ENCODE measurements at regions not wholly inside any gene's neighbourhood (a gene's known extent, or its start where the extent isn't known, plus 50 kb on each side); places are given as distances from the start of the nearest gene placed in this dataset.

- Histone ChIP-seq H3K36me3 (replicated peaks in 1 of 2; ENCODE audit: control insufficient read depth in 1 of 2, insufficient read depth in 2 of 2, low read length in 2 of 2) (no peaks in the 10 kb centered on the region), H3K9ac (ENCODE audit: insufficient read depth, low read depth, low read length) (no peak overlapping the region), H3K9me3 (ENCODE audit: low read length) (peaks cover 48% of the 10 kb centered on the region), H3K4me3 (replicated peaks in 1 of 3; ENCODE audit: insufficient read depth in 1 of 3, low read depth in 2 of 3, low read length in 3 of 3) (no peak overlapping the region), H3K79me2 (ENCODE audit: insufficient read depth, low read length) (no peaks in the 10 kb centered on the region), H3K4me2 (ENCODE audit: low read depth, low read length) (no peak overlapping the region), H2AFZ (ENCODE audit: low read length) (no peak overlapping the region), H3K27ac (ENCODE audit: extremely low read length, insufficient read depth, low read length) (no peak overlapping the region), H3K4me1 (ENCODE audit: insufficient read depth, low read length) (no peaks in the 10 kb centered on the region), H3K27me3 (ENCODE audit: control insufficient read depth in 1 of 2, insufficient read depth in 2 of 2, low read length in 2 of 2) (no peaks in the 10 kb centered on the region), H4K20me1 (ENCODE audit: insufficient read depth, low read length) (no peaks in the 10 kb centered on the region)
- ATAC-seq: no peak
- in situ Hi-C loops (cut with HindIII; ENCODE audit: extremely low pct_ligation_motif_present, low pct_unique_long_range_greater_than_20kb): no loop called here
- ChIA-PET CTCF (ENCODE audit: low intra/inter-chr PET ratio, low total read pairs) (no interaction called here), POLR2A (no interaction called here)
- no TSS peak for BruUV-seq (replicated peaks)
- TF ChIP-seq CREB1 (IDR thresholded peaks at IDR 0.05) (peak; percentile 62; the same call in 1 of the 2 replicates), CREB1 (CRISPR knock-in tag; IDR thresholded peaks at IDR 0.05) (no peak), ARID3A (IDR thresholded peaks at IDR 0.05; ENCODE audit: low read depth, low read length) (no peak), SOX13 (IDR thresholded peaks at IDR 0.05) (no peak), SOX13 (CRISPR knock-in tag; conservative IDR thresholded peaks at IDR 0.05 in 1 of 2, IDR thresholded peaks at IDR 0.05 in 1 of 2) (no peak), MTA3 (CRISPR knock-in tag; IDR thresholded peaks at IDR 0.05) (no peak), ZSCAN21 (CRISPR knock-in tag; IDR thresholded peaks at IDR 0.05; ENCODE audit: borderline replicate concordance) (no peak), ATF7 (IDR thresholded peaks at IDR 0.05) (peak; percentile 65), ATF7 (CRISPR knock-in tag; IDR thresholded peaks at IDR 0.05) (no peak)
- no peak for DNase-seq (ENCODE audit: low spot score)
- 8% methylated on average over 3 of the region's 3 CpGs for WGBS (ENCODE audit: low lambda C conversion rate)
- intact Hi-C loops (cut with micrococcal nuclease; ENCODE audit: unreplicated experiment): loop anchor here (10.0 kb wide), 1 partner anchor 84 kb away; no protein-coding TSS in a partner anchor
- FAIRE-seq: no peak
Measured at GRCh38 chr2:125160947-125161346, 1135.9 kb downstream of the CNTNAP5 start.

- FAIRE-seq: no peak
- no peak overlapping the region for H3K27ac ChIP-seq (ENCODE audit: extremely low read length, insufficient read depth, low read length)
- H3K4me1 ChIP-seq (ENCODE audit: insufficient read depth, low read length): no peaks in the 10 kb centered on the region
- POLR2A ChIA-PET: no interaction called here
- intact Hi-C loops (cut with micrococcal nuclease; ENCODE audit: unreplicated experiment): loop anchor here (10.0 kb wide), 1 partner anchor 78 kb away; no protein-coding TSS in a partner anchor
- no peak for ATAC-seq
- in situ Hi-C loops (cut with HindIII; ENCODE audit: extremely low pct_ligation_motif_present, low pct_unique_long_range_greater_than_20kb): no loop called here
- no peaks in the 10 kb centered on the region for H3K27me3 ChIP-seq (ENCODE audit: control insufficient read depth in 1 of 2, insufficient read depth in 2 of 2, low read length in 2 of 2)
- CTCF ChIA-PET (ENCODE audit: low intra/inter-chr PET ratio, low total read pairs): no interaction called here
- WGBS (ENCODE audit: low lambda C conversion rate): 0% methylated on average over 2 of the region's 2 CpGs
- H3K4me3 ChIP-seq (replicated peaks in 1 of 3; ENCODE audit: insufficient read depth in 1 of 3, low read depth in 2 of 3, low read length in 3 of 3): no peak overlapping the region
- no peaks in the 10 kb centered on the region for H3K36me3 ChIP-seq (replicated peaks in 1 of 2; ENCODE audit: control insufficient read depth in 1 of 2, insufficient read depth in 2 of 2, low read length in 2 of 2)
- no peak for DNase-seq (ENCODE audit: low spot score)
- no peak overlapping the region for H3K9ac ChIP-seq (ENCODE audit: insufficient read depth, low read depth, low read length)
- peaks cover 44% of the 10 kb centered on the region for H3K9me3 ChIP-seq (ENCODE audit: low read length)
- H2AFZ ChIP-seq (ENCODE audit: low read length): no peak overlapping the region
- no TSS peak for BruUV-seq (replicated peaks)
- H3K4me2 ChIP-seq (ENCODE audit: low read depth, low read length): no peak overlapping the region
- H3K79me2 ChIP-seq (ENCODE audit: insufficient read depth, low read length): no peaks in the 10 kb centered on the region
- H4K20me1 ChIP-seq (ENCODE audit: insufficient read depth, low read length): no peaks in the 10 kb centered on the region
- TF ChIP-seq GLI4 (CRISPR knock-in tag; IDR thresholded peaks at IDR 0.05; ENCODE audit: borderline replicate concordance) (no peak), HNF4A (CRISPR knock-in tag; IDR thresholded peaks at IDR 0.05) (no peak), ZNF557 (CRISPR knock-in tag; IDR thresholded peaks at IDR 0.05) (no peak), ZFP37 (CRISPR knock-in tag; IDR thresholded peaks at IDR 0.05; ENCODE audit: borderline replicate concordance) (no peak), SMARCC2 (IDR thresholded peaks at IDR 0.05) (no peak), ZNF484 (CRISPR knock-in tag; IDR thresholded peaks at IDR 0.05; ENCODE audit: borderline replicate concordance, low read depth) (no peak), GABPA (IDR thresholded peaks at IDR 0.05; ENCODE audit: low read depth, low read length) (no peak), GABPA (CRISPR knock-in tag; IDR thresholded peaks at IDR 0.05; ENCODE audit: low read depth) (no peak), HOXA7 (CRISPR knock-in tag; IDR thresholded peaks at IDR 0.05) (no peak), SYNCRIP (IDR thresholded peaks at IDR 0.05; ENCODE audit: insufficient read depth, low read depth, low read length) (no peak), ZNF343 (CRISPR knock-in tag; IDR thresholded peaks at IDR 0.05) (no peak), CBFB (CRISPR knock-in tag; IDR thresholded peaks at IDR 0.05) (no peak), ATF5 (CRISPR knock-in tag; IDR thresholded peaks at IDR 0.05; ENCODE audit: low read depth) (no peak)
Measured at GRCh38 chr2:125167152-125167551, 1142.1 kb downstream of the CNTNAP5 start.

Data from HepG2 (cell line).